HCT116 (cell line): ENCODE measurements at regions not wholly inside any gene's neighbourhood (a gene's known extent, or its start where the extent isn't known, plus 50 kb on each side); places are given as distances from the start of the nearest gene placed in this dataset.

Source experiments
- ATAC-seq: fragments of 200-7000 bp; cut with Tn5 transposase; 2 replicates; pipeline ENCODE4 v1.9.1; 2020; ENCODE audit warnings: mild to moderate bottlenecking, moderate library complexity
- BruUV-seq: library from RNA; stranded (reverse); fragments of 400-500 nt; replicated peaks from 2 replicates; lab custom pipeline; 2021; lab: Mats Ljungman, UMichigan
- CTCF ChIA-PET: fragments of 300-600 bp; sonication (Branson Sonifier 250); formaldehyde crosslinking; loops from one replicate; lab custom pipeline; 2021; ENCODE audit warnings: antibody characterized with exemption; lab: Charles Lee
- POLR2A ChIA-PET: fragments of 300-600, 350-600 bp; sonication (Branson Sonifier 250); formaldehyde crosslinking; loops from one replicate; lab custom pipeline; 2021; ENCODE audit warnings: antibody characterized with exemption; lab: Charles Lee
- RAD21 ChIA-PET, 2 experiments: fragments of 300-600 bp; sonication (Branson Sonifier 250); formaldehyde crosslinking; loops; one replicate each; lab custom pipeline; 2023; ENCODE audit warnings: low total read pairs in 2 of 2; ENCODE audit not compliant: uncharacterized antibody in 2 of 2, unreplicated experiment in 2 of 2, low non-redundant PET in 1 of 2; lab: Charles Lee
- DNase-seq: peaks from one replicate; pipeline ENCODE4 v3.0.0-alpha.2; 2010; ENCODE audit warnings: low read depth, low spot score
- H2AFZ ChIP-seq: fragments of 200-600 bp; shearing (Covaris generic), sonication (generic); 2 replicates; pipeline ENCODE4 v1.6.1; 2017; ENCODE audit warnings: low read depth, mixed run types, mixed read lengths, antibody characterized with exemption, low read length; ENCODE audit not compliant: poor library complexity, severe bottlenecking
- H3K27ac ChIP-seq: 2 replicates; pipeline ENCODE4 v1.5.1; 2012; ENCODE audit warnings: low read depth, low read length
- H3K27me3 ChIP-seq: fragments of 200-600 bp; sonication (generic); 2 replicates; pipeline ENCODE4 v1.6.1; 2016; ENCODE audit warnings: mixed run types, low read length, mixed read lengths; ENCODE audit not compliant: insufficient read depth
- H3K36me3 ChIP-seq, 2 experiments: fragments of 200-500 bp in 1 of 2; fragments of 200-600 bp in 1 of 2; sonication (Bioruptor generic) in 1 of 2; sonication (generic) in 1 of 2; 2 replicates each; pipeline versions ENCODE4 v1.5.1 to v1.6.1; 2014 to 2016; ENCODE audit warnings: low read length in 2 of 2, inconsistent platforms in 1 of 2, mixed read lengths in 1 of 2, mixed run types in 1 of 2; ENCODE audit not compliant: insufficient read depth in 2 of 2, control insufficient read depth in 1 of 2
- H3K4me1 ChIP-seq, 2 experiments: fragments of 200-600 bp in 1 of 2; sonication (generic) in 1 of 2; 2 replicates each; pipeline versions ENCODE4 v1.5.1 to v1.6.1; 2012 to 2017; ENCODE audit warnings: low read length in 2 of 2, inconsistent platforms in 1 of 2, mild to moderate bottlenecking in 1 of 2, mixed read lengths in 1 of 2, mixed run types in 1 of 2, moderate library complexity in 1 of 2; ENCODE audit not compliant: insufficient read depth in 2 of 2, control insufficient read depth in 1 of 2
- H3K4me2 ChIP-seq: fragments of 200-600 bp; sonication (generic); 2 replicates; pipeline ENCODE4 v1.6.1; 2017; ENCODE audit warnings: mixed run types, low read length, mixed read lengths
- H3K4me3 ChIP-seq, 2 experiments: fragments of 200-600 bp in 1 of 2; sonication (generic) in 1 of 2; replicated peaks in 1 of 2; 2 replicates each; pipeline ENCODE4 v1.5.1; 2011 to 2016; ENCODE audit warnings: low read length in 2 of 2, control low read depth in 1 of 2, low read depth in 1 of 2, mild to moderate bottlenecking in 1 of 2, mixed read lengths in 1 of 2, mixed run types in 1 of 2
- H3K79me2 ChIP-seq: fragments of 200-600 bp; sonication (generic); 2 replicates; pipeline ENCODE4 v1.6.1; 2017; ENCODE audit warnings: mild to moderate bottlenecking, mixed run types, low read length, moderate library complexity, mixed read lengths; ENCODE audit not compliant: insufficient read depth
- H3K9ac ChIP-seq: fragments of 200-600 bp; sonication (generic); 2 replicates; pipeline ENCODE4 v1.6.1; 2016; ENCODE audit warnings: low read length, mixed read lengths
- H3K9me2 ChIP-seq: fragments of 200-600 bp; sonication (generic), shearing (Covaris generic); 2 replicates; pipeline ENCODE4 v1.6.1; 2017; ENCODE audit warnings: mixed run types, mild to moderate bottlenecking, moderate library complexity; ENCODE audit not compliant: insufficient read depth
- H3K9me3 ChIP-seq, 2 experiments: fragments of 200-500 bp in 1 of 2; fragments of 200-600 bp in 1 of 2; sonication (Bioruptor generic) in 1 of 2; sonication (generic) in 1 of 2; 2 replicates each; pipeline ENCODE4 v1.6.1; 2014 to 2017; ENCODE audit warnings: low read length in 2 of 2, mixed read lengths in 2 of 2, inconsistent platforms in 1 of 2, low read depth in 1 of 2, mild to moderate bottlenecking in 1 of 2, mixed run types in 1 of 2, moderate library complexity in 1 of 2; ENCODE audit not compliant: control insufficient read depth in 1 of 2, insufficient read depth in 1 of 2
- H4K20me1 ChIP-seq: fragments of 200-600 bp; sonication (generic), shearing (Covaris generic); 2 replicates; pipeline ENCODE4 v1.6.1; 2017; ENCODE audit warnings: mixed run types, mild to moderate bottlenecking, moderate library complexity; ENCODE audit not compliant: insufficient read depth
- CBX3 ChIP-seq: IDR thresholded peaks from 2 replicates; pipeline ENCODE4 v1.6.1; 2012; ENCODE audit warnings: low read depth
- CEBPB ChIP-seq: IDR thresholded peaks from 2 replicates; pipeline ENCODE4 v1.6.1; 2012; ENCODE audit warnings: low read depth
- EZH2 ChIP-seq: fragments of 200-600 bp; sonication (generic); IDR thresholded peaks from 2 replicates; pipeline ENCODE4 v1.6.1; 2017; ENCODE audit warnings: antibody characterized with exemption, mixed run types
- FOSL1 ChIP-seq: IDR thresholded peaks from 2 replicates; pipeline ENCODE4 v1.6.1; 2012; ENCODE audit warnings: low read depth
- JUND ChIP-seq: IDR thresholded peaks from 2 replicates; pipeline ENCODE4 v1.6.1; 2012
- POLR2A ChIP-seq: IDR thresholded peaks from 2 replicates; pipeline ENCODE4 v1.7.0; 2011; ENCODE audit warnings: borderline replicate concordance; ENCODE audit not compliant: insufficient read depth, insufficient read length; ENCODE audit errors: extremely low read depth
- POLR2AphosphoS5 ChIP-seq: IDR thresholded peaks from 2 replicates; pipeline ENCODE4 v1.6.1; 2011; ENCODE audit warnings: mild to moderate bottlenecking, low read depth, low read length, moderate library complexity
- RAD21 ChIP-seq: IDR thresholded peaks from 2 replicates; pipeline ENCODE4 v1.6.1; 2012; ENCODE audit warnings: low read depth, mild to moderate bottlenecking
- SIN3A ChIP-seq: IDR thresholded peaks from 2 replicates; pipeline ENCODE4 v1.6.1; 2012; ENCODE audit warnings: low read depth
- SRF ChIP-seq: IDR thresholded peaks from 2 replicates; pipeline ENCODE4 v1.6.1; 2012; ENCODE audit warnings: low read depth
- YY1 ChIP-seq: IDR thresholded peaks from 2 replicates; pipeline ENCODE4 v1.6.1; 2011; ENCODE audit warnings: low read length, low read depth, moderate library complexity, mild to moderate bottlenecking; ENCODE audit not compliant: insufficient replicate concordance; ENCODE audit errors: extremely low read depth
- intact Hi-C: fragments of 100-400 bp; cut with micrococcal nuclease; formaldehyde crosslinking; loops from 2 replicates; pipeline ENCODE4 v1.10.0; 2022
- TF ChIP-seq, protein P1 (sequence below): IDR thresholded peaks from 2 replicates; pipeline ENCODE4 v1.6.1; 2011; ENCODE audit warnings: mild to moderate bottlenecking, low read length, moderate library complexity; ENCODE audit not compliant: insufficient replicate concordance; ENCODE audit errors: extremely low read depth
- TF ChIP-seq, protein P2 (sequence below): IDR thresholded peaks from 2 replicates; pipeline ENCODE4 v1.6.1; 2012; ENCODE audit warnings: low read depth
- TF ChIP-seq, protein P3 (sequence below), 3 experiments: fragments of 200-600 bp in 1 of 3; sonication (generic) in 1 of 3; IDR thresholded peaks in 2 of 3; conservative IDR thresholded peaks in 1 of 3; 2 replicates each; pipeline ENCODE4 v1.5.1; 2012 to 2017; ENCODE audit warnings: low read depth in 2 of 3, low read length in 2 of 3, antibody characterized with exemption in 1 of 3, borderline replicate concordance in 1 of 3, control low read depth in 1 of 3, mild to moderate bottlenecking in 1 of 3, mixed read lengths in 1 of 3, mixed run types in 1 of 3, moderate library complexity in 1 of 3; ENCODE audit not compliant: insufficient read depth in 1 of 3

DNA sequence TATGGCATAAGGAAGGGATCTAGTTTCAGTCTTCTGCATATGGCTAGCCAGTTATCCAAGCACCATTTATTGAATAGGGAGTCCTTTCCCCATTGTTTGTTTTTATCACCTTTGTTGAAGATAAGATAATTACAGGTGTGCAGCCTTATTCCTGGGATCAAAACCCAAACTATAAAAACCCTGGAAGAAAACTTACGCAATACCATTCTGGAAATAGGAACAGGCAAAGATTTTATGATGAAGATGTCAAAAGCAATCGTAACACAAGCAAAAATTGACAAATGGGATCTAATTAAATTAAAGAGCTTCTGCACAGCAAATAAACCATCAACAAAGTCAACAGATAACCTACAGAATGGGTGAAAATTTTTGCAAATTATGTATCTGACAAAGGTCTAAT, 128.5 kb upstream of the DCN start:
- BruUV-seq: no TSS peak
- CTCF ChIA-PET: no interaction called here
- no peaks in the 10 kb centered on the region for H3K79me2 ChIP-seq
- no peak overlapping the region for H2AFZ ChIP-seq
- H3K4me3 ChIP-seq: no peak overlapping the region
- RAD21 ChIA-PET: no interaction called here
- H3K9ac ChIP-seq: no peak overlapping the region
- H3K9me2 ChIP-seq: no peaks in the 10 kb centered on the region
- ATAC-seq (no peak), DNase-seq (no peak)
- no peak for TF ChIP-seq JUND
- TF ChIP-seq POLR2AphosphoS5: no peak
- TF ChIP-seq CEBPB: no peak
- TF ChIP-seq EZH2: no peak
- no peak for TF ChIP-seq POLR2A
- TF ChIP-seq SRF: no peak
- TF ChIP-seq, protein P1, sequence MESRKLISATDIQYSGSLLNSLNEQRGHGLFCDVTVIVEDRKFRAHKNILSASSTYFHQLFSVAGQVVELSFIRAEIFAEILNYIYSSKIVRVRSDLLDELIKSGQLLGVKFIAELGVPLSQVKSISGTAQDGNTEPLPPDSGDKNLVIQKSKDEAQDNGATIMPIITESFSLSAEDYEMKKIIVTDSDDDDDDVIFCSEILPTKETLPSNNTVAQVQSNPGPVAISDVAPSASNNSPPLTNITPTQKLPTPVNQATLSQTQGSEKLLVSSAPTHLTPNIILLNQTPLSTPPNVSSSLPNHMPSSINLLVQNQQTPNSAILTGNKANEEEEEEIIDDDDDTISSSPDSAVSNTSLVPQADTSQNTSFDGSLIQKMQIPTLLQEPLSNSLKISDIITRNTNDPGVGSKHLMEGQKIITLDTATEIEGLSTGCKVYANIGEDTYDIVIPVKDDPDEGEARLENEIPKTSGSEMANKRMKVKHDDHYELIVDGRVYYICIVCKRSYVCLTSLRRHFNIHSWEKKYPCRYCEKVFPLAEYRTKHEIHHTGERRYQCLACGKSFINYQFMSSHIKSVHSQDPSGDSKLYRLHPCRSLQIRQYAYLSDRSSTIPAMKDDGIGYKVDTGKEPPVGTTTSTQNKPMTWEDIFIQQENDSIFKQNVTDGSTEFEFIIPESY: no peak
- H4K20me1 ChIP-seq: no peaks in the 10 kb centered on the region
- H3K9me3 ChIP-seq: no peaks in the 10 kb centered on the region
- H3K4me2 ChIP-seq: no peak overlapping the region
- intact Hi-C loops: no loop called here
- POLR2A ChIA-PET: no interaction called here
- no peak overlapping the region for H3K27ac ChIP-seq
- no peaks in the 10 kb centered on the region for H3K27me3 ChIP-seq
- H3K4me1 ChIP-seq: no peaks in the 10 kb centered on the region
- no peaks in the 10 kb centered on the region for H3K36me3 ChIP-seq

DNA sequence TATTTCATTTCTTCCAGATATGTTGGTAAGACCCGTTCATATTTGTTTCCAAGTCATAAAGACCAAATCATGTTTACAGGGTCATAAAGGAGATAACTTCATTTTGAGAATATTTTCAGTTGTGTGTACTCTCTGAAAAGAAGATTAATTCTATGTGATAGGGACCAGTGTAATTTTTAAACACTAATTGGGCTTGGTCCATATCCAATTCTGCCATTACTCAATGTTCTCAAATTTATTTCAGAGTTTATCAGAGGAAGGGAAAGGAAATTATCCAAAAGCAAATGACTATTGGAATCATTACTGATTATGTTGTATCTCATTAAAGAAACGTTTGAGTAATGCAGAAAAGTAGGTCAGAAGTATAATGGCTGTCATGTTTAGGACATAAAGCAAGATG, 126.8 kb upstream of the DCN start:
- H3K4me1 ChIP-seq: no peaks in the 10 kb centered on the region
- ChIA-PET CTCF (no interaction called here), RAD21 (no interaction called here), POLR2A (no interaction called here)
- intact Hi-C loops: no loop called here
- no peak overlapping the region for H3K27ac ChIP-seq
- no peaks in the 10 kb centered on the region for H3K9me2 ChIP-seq
- H3K4me2 ChIP-seq: no peak overlapping the region
- no peaks in the 10 kb centered on the region for H3K79me2 ChIP-seq
- DNase-seq (no peak), ATAC-seq (no peak)
- no peak overlapping the region for H3K9ac ChIP-seq
- TF ChIP-seq RAD21: no peak
- TF ChIP-seq SIN3A: no peak
- TF ChIP-seq, protein P2, sequence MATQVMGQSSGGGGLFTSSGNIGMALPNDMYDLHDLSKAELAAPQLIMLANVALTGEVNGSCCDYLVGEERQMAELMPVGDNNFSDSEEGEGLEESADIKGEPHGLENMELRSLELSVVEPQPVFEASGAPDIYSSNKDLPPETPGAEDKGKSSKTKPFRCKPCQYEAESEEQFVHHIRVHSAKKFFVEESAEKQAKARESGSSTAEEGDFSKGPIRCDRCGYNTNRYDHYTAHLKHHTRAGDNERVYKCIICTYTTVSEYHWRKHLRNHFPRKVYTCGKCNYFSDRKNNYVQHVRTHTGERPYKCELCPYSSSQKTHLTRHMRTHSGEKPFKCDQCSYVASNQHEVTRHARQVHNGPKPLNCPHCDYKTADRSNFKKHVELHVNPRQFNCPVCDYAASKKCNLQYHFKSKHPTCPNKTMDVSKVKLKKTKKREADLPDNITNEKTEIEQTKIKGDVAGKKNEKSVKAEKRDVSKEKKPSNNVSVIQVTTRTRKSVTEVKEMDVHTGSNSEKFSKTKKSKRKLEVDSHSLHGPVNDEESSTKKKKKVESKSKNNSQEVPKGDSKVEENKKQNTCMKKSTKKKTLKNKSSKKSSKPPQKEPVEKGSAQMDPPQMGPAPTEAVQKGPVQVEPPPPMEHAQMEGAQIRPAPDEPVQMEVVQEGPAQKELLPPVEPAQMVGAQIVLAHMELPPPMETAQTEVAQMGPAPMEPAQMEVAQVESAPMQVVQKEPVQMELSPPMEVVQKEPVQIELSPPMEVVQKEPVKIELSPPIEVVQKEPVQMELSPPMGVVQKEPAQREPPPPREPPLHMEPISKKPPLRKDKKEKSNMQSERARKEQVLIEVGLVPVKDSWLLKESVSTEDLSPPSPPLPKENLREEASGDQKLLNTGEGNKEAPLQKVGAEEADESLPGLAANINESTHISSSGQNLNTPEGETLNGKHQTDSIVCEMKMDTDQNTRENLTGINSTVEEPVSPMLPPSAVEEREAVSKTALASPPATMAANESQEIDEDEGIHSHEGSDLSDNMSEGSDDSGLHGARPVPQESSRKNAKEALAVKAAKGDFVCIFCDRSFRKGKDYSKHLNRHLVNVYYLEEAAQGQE: no peak
- TF ChIP-seq, protein P3, sequence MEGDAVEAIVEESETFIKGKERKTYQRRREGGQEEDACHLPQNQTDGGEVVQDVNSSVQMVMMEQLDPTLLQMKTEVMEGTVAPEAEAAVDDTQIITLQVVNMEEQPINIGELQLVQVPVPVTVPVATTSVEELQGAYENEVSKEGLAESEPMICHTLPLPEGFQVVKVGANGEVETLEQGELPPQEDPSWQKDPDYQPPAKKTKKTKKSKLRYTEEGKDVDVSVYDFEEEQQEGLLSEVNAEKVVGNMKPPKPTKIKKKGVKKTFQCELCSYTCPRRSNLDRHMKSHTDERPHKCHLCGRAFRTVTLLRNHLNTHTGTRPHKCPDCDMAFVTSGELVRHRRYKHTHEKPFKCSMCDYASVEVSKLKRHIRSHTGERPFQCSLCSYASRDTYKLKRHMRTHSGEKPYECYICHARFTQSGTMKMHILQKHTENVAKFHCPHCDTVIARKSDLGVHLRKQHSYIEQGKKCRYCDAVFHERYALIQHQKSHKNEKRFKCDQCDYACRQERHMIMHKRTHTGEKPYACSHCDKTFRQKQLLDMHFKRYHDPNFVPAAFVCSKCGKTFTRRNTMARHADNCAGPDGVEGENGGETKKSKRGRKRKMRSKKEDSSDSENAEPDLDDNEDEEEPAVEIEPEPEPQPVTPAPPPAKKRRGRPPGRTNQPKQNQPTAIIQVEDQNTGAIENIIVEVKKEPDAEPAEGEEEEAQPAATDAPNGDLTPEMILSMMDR (IDR thresholded peaks at IDR 0.05 in 2 of 3, conservative IDR thresholded peaks at IDR 0.05 in 1 of 3; ENCODE audit: borderline replicate concordance in 1 of 3, insufficient read depth in 1 of 3, low read depth in 2 of 3, low read length in 2 of 3): no peak
- no peak for TF ChIP-seq CBX3
- no peak for TF ChIP-seq CEBPB
- no peak for TF ChIP-seq YY1
- no peak for TF ChIP-seq FOSL1
- no peak for TF ChIP-seq POLR2AphosphoS5
- no peaks in the 10 kb centered on the region for H3K9me3 ChIP-seq
- H2AFZ ChIP-seq: no peak overlapping the region
- no peak overlapping the region for H3K4me3 ChIP-seq
- BruUV-seq: no TSS peak
- no peaks in the 10 kb centered on the region for H4K20me1 ChIP-seq
- H3K27me3 ChIP-seq: no peaks in the 10 kb centered on the region
- H3K36me3 ChIP-seq: no peaks in the 10 kb centered on the region
